Natural killer cell (primary cell): ENCODE measurements at regions not wholly inside any gene's neighbourhood (a gene's known extent, or its start where the extent isn't known, plus 50 kb on each side); places are given as distances from the start of the nearest gene placed in this dataset.

ENCODE experiments used
- ATAC-seq, 3 donors: fragments of 150-1000 bp in 2 of 3; fragments of 200-7000 bp in 1 of 3; cut with Tn5 transposase; 1 replicate in 1 of 3; 2 replicates in 2 of 3; pipeline ENCODE4 v1.10.0; 2021; ENCODE audit warnings: mild to moderate bottlenecking in 2 of 3, moderate library complexity in 2 of 3
- DNase-seq, 2 donors: peaks; one replicate each; pipeline versions ENCODE4 v3.0.0 to v3.0.0-alpha.2; 2013 to 2021; ENCODE audit warnings: mixed read lengths in 1 of 2
- H3K27ac ChIP-seq: one replicate; pipeline ENCODE4 v1.5.1; 2013; ENCODE audit warnings: mild to moderate bottlenecking, low read length
- H3K27me3 ChIP-seq: one replicate; pipeline ENCODE4 v1.6.1; 2013; ENCODE audit warnings: low read length; ENCODE audit not compliant: control insufficient read depth, insufficient read depth
- H3K36me3 ChIP-seq: one replicate; pipeline ENCODE4 v1.6.1; 2013; ENCODE audit warnings: low read length; ENCODE audit not compliant: control insufficient read depth, insufficient read depth
- H3K4me1 ChIP-seq: one replicate; pipeline ENCODE4 v1.6.1; 2013; ENCODE audit warnings: low read length; ENCODE audit not compliant: control insufficient read depth, insufficient read depth
- H3K4me3 ChIP-seq: one replicate; pipeline ENCODE4 v1.5.1; 2013; ENCODE audit warnings: low read length
- H3K9me3 ChIP-seq: one replicate; pipeline ENCODE4 v1.6.1; 2013; ENCODE audit warnings: low read length; ENCODE audit not compliant: control insufficient read depth, insufficient read depth
- H3K27ac Mint-ChIP-seq, 2 donors: one replicate each; pipeline ENCODE4 v1.8.0; 2022; ENCODE audit warnings: mild to moderate bottlenecking in 2 of 2, mixed read lengths in 2 of 2, moderate library complexity in 1 of 2
- H3K27me3 Mint-ChIP-seq, 2 donors: one replicate each; pipeline ENCODE4 v1.8.0; 2022; ENCODE audit warnings: low read depth in 2 of 2, mixed read lengths in 2 of 2
- H3K36me3 Mint-ChIP-seq: one replicate; pipeline ENCODE4 v1.8.0; 2022; ENCODE audit warnings: mixed read lengths
- H3K4me1 Mint-ChIP-seq, 2 donors: one replicate each; pipeline ENCODE4 v1.8.0; 2022; ENCODE audit warnings: mixed read lengths in 2 of 2
- H3K4me3 Mint-ChIP-seq: one replicate; pipeline ENCODE4 v1.8.0; 2022; ENCODE audit warnings: mild to moderate bottlenecking, moderate library complexity, mixed read lengths
- H3K9me3 Mint-ChIP-seq, 2 donors: one replicate each; pipeline ENCODE4 v1.8.0; 2022; ENCODE audit warnings: mixed read lengths in 2 of 2
- WGBS: methylation state at CpG from one replicate; pipeline ENCODE4 v1.1.7; 2013; ENCODE audit warnings: missing lambda C conversion rate; ENCODE audit not compliant: insufficient coverage; 5-methylcytosine and 5-hydroxymethylcytosine counted together
- intact Hi-C: fragments of 100-400 bp; cut with micrococcal nuclease; formaldehyde crosslinking; loops from one replicate; pipeline ENCODE4 v1.14.2; 2022
- TF ChIP-seq, protein P1 (sequence below): fragments of 200-600 bp; IDR thresholded peaks from one replicate; pipeline ENCODE4 v1.8.0; 2022; ENCODE audit warnings: antibody characterized with exemption

DNA sequence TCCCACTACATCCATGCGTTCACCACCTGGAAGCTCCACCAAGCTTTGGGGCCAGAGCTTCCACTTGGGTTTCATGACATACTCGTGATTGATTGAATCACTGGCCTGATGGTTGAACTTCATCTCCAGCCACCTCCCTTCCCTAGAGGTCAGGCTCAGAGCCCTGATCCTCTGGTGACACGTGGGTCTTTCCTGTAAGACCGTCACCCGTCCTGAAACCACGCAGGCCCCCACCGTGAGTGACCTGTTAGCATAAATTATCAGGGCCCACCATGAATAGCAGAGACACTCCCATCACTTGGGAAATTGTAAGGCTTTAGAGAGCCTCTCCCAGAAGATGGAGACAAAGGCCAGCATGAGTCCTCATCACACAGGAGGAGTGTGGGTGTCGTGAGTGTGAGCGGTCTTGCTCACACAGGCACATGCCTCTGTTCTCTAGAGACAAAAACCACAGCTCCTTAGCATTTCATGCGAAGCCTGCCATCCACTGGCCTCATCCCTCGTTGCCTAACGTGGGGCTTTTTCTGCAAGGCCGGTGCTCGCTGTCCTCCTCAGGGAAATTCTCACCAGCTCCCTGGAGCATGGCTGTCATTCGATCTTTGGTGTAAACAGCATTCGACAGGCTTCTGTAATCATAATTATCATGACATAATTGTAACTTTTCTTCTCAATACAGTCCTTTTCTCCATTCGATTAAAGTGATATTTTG is 65.1 kb upstream of the DUSP22 start:
- no peak for DNase-seq
- no peak overlapping the region for H3K4me3 Mint-ChIP-seq

DNA sequence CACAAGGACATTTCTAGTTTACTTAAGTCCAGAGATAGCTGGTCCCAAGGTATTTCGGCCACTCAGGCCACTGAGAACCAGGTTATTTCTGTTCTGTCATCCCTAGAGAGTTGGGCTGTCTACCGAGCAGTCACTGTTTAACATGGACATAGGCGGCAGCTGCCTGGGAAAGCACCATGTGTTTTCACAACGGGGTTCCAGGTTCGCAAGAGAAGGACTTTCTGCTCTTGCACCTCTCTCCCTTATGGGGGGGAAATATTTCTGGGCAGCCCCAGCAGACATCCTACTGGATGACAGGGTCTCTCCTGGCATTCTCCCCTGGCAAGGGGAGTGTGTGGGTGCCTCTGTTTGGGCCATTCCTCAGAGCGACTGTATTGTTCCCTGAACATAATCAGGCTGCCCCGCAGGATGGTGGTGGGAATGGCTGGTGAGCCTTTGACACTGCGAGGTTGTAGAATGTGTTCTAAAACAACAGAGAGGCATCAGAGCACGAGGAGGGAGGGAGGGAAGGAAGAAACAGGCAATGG is 64.4 kb upstream of the DUSP22 start:
- H3K9me3 ChIP-seq: no peaks in the 10 kb centered on the region
- Mint-ChIP-seq H3K4me1 (peaks cover 10 to 11% of the 10 kb centered on the region in 2 donors), H3K36me3 (no peaks in the 10 kb centered on the region), H3K27me3 (peaks cover 0 to 5% of the 10 kb centered on the region in 2 donors), H3K9me3 (no peaks in the 10 kb centered on the region), H3K4me3 (no peak overlapping the region), H3K27ac (no peak overlapping the region)
- intact Hi-C loops: no loop called here
- H3K4me1 ChIP-seq: peaks cover 17% of the 10 kb centered on the region
- DNase-seq (no peak), ATAC-seq (no peak)
- no peak overlapping the region for H3K4me3 ChIP-seq
- H3K27me3 ChIP-seq: no peaks in the 10 kb centered on the region
- no peaks in the 10 kb centered on the region for H3K36me3 ChIP-seq
- no peak overlapping the region for H3K27ac ChIP-seq
- TF ChIP-seq, protein P1, sequence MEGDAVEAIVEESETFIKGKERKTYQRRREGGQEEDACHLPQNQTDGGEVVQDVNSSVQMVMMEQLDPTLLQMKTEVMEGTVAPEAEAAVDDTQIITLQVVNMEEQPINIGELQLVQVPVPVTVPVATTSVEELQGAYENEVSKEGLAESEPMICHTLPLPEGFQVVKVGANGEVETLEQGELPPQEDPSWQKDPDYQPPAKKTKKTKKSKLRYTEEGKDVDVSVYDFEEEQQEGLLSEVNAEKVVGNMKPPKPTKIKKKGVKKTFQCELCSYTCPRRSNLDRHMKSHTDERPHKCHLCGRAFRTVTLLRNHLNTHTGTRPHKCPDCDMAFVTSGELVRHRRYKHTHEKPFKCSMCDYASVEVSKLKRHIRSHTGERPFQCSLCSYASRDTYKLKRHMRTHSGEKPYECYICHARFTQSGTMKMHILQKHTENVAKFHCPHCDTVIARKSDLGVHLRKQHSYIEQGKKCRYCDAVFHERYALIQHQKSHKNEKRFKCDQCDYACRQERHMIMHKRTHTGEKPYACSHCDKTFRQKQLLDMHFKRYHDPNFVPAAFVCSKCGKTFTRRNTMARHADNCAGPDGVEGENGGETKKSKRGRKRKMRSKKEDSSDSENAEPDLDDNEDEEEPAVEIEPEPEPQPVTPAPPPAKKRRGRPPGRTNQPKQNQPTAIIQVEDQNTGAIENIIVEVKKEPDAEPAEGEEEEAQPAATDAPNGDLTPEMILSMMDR: no peak
- WGBS: 90% methylated on average over 8 of the region's 9 CpGs

More for the DNA sequence above, 65.1 kb upstream of the DUSP22 start:
- Histone ChIP-seq H3K4me3 (no peak overlapping the region), H3K27ac (no peak overlapping the region), H3K4me1 (peaks cover 17% of the 10 kb centered on the region), H3K36me3 (no peaks in the 10 kb centered on the region), H3K27me3 (no peaks in the 10 kb centered on the region), H3K9me3 (no peaks in the 10 kb centered on the region)
- 80% methylated on average over 17 of the region's 17 CpGs for WGBS
- Mint-ChIP-seq H3K36me3 (no peaks in the 10 kb centered on the region), H3K4me1 (peaks cover 10 to 11% of the 10 kb centered on the region in 2 donors), H3K27ac (no peak overlapping the region), H3K9me3 (no peaks in the 10 kb centered on the region), H3K27me3 (peaks cover under 1 to 5% of the 10 kb centered on the region in 2 donors)
- intact Hi-C loops: no loop called here
- TF ChIP-seq, protein P1: no peak
- no peak for ATAC-seq

DNA sequence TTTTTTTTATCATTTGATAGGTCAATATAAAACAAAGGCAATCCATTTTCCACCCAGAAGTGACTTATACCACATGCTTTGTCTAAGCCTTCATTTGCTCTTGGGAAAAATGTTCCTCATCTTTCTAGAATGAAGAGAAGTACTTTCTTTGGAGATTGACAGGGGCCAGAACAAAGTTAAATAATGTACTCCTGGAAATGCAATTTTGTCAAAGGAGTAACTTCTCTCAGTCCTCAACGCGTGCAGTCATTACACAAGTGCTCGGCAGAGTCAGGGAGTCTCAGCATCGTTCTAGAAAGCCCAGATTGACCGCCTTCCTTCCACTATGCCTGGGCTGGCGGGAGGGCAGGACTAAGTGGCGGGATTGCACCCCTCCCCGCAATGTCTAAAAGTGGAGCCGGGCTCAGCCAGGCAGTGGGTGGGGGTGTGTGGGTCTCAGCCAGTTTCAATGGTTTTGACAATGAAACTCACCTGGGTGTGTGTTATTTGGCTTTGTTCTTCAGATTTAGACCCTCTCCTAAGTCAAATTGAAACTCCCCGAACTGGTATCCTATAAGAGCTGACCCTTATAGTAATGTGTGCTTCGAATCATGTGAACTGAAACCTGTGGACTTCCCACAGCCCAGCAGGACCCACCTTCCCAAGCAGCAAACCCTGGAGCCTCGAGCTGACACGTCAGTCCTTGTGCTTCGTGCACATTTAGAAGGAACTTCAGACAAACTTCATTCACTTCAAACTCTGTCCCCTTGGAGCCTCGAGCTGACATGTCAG is 63.2 kb upstream of the DUSP22 start:
- no peaks in the 10 kb centered on the region for H3K36me3 Mint-ChIP-seq
- no peaks in the 10 kb centered on the region for H3K27me3 Mint-ChIP-seq
- peaks cover 10 to 11% of the 10 kb centered on the region in 2 donors for H3K4me1 Mint-ChIP-seq
- no peak overlapping the region for H3K4me3 ChIP-seq
- ATAC-seq (no peak), DNase-seq (no peak)
- WGBS: 73% methylated on average over 15 of the region's 15 CpGs
- peaks cover 17% of the 10 kb centered on the region for H3K4me1 ChIP-seq
- H3K9me3 ChIP-seq: no peaks in the 10 kb centered on the region
- H3K9me3 Mint-ChIP-seq: no peaks in the 10 kb centered on the region
- intact Hi-C loops: no loop called here
- no peaks in the 10 kb centered on the region for H3K27me3 ChIP-seq
- TF ChIP-seq, protein P1: no peak
- H3K4me3 Mint-ChIP-seq: no peak overlapping the region
- no peak overlapping the region for H3K27ac Mint-ChIP-seq
- H3K27ac ChIP-seq: no peak overlapping the region
- H3K36me3 ChIP-seq: no peaks in the 10 kb centered on the region
